HG03280 (cell line): ENCODE measurements at regions not wholly inside any gene's neighbourhood (a gene's known extent, or its start where the extent isn't known, plus 50 kb on each side); places are given as distances from the start of the nearest gene placed in this dataset.

Source experiments
- ATAC-seq: cut with Tn5 transposase; IDR thresholded peaks from one replicate; pipeline ENCODE4 v1.9.1; 2021; ENCODE audit warnings: mild to moderate bottlenecking, moderate library complexity; ENCODE audit not compliant: unreplicated experiment

DNA sequence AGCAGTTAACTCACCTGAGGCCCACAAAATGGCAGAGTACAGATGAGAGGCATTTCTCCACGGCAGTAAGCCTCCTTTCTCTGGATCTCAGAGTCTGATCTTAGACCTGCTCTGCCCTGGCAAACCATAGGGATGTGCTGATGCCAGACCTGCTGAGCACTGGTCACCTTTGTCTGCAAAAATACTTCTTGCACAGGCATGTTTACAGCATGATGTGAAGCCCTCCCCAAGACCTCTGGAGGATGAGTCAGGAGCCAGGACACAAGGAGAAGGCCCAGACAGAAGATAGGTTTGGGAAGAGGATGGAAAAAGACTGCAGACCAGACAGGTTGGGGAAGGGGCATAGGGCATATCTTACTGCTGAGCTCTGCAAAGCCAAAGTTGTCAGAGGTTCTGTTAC is 426.6 kb downstream of the PMP22 start:
- no peak for ATAC-seq

DNA sequence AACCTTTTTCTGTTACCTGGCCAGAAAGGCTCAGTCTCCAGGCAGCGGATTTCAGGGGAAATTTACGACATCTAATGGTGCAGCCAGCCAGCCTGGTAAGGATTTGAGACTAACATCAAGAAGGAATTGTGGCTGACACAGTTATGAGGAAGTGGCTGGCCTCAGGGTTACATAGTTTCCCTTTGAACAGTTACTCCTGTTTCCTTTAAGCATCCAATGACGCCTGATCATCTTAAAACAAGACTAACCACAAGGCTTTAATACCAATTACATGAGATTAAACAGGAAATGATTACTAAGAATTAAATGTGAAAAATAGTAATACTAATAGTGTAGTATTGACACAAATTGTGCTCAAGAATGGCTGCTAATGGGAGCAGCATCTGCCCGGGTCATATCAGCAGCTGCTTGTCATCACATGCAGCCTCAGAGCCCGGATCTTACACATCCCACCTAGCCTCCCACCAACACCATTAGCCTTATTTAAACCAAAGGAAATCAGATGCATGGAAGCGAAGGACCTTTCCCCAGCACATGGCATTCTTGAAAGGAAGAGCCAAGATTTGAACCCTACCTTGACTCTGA is 431.8 kb downstream of the PMP22 start:
- no peak for ATAC-seq

DNA sequence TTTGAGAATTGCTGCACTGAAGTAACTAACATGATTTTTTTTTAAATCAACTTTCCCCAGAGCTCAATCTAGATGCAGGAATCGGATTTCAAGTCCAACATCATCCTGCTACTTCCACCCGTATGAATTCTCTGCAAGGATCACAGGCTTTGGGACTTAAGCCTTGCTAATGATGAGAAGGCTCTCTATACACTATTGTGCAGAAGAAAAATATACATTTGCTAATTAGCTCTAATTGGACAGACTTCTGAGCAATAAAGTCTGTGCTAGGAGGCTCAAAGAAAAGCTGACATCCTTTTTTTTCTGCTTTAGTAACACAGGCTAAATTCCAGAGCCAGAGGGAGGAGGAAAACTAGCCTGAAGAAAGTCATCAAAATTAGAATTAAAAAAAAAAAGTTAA is 433.6 kb downstream of the PMP22 start:
- ATAC-seq: no peak

DNA sequence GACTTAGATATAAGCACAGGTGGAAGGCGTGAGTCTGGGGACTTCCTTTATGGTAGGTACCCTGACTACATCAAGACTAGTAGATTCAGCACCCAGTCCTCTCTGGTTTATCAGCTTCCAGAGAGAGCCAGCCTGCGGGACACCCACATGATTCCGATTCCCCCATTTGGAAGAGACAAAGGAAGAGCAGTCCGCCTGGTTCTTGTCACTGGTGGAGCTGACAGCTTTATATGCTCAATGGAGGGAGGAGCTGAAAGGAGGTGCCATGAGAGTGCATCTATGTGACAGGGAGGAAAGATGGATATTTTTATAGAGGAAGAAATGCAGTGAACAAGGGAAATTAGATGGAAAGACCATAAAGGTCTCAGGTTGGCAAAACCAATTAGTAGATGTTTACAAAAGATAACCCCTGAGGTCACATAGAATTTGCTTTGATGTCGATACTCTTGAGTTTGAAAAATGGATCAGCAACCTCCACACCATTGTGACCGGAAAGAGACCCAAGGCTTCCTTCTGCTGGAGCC is 437.7 kb downstream of the PMP22 start:
- ATAC-seq: no peak

DNA sequence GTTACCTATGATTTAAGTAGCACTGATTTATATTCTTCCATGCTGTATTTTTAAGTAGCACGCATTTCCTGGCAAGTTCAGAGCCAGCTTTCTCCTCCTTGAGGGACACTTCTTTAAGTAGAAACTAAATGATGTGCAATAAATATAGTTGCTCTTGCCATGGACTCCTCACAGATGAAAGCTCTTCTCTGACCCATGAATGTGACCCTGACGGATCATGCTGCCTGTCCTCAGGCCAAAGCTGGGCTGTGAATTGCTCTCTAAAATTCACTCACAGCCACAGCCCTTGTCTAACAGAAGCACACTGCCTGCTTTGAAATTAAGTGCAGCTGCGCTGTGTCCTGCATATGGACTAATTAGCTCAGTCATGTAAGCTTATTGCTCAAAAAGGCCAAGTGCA is 438.8 kb downstream of the PMP22 start:
- ATAC-seq: no peak

DNA sequence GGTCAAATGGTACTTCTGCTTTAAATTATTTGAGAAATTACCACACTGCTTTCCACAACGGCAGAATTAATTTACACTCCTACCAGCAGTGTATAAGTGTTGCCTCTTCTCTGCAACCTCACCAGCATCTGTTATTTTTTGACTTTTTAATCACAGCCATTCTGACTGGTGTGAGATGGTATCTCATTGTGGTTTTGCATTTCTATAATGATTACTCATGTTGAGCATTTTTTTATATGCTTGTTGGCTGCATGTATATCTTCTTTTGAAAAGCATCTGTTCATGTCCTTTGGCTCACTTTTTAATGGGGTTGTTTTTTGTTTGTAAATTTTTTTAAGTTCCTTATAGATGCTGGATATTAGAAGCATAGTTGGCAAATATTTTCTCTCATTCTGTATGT is 446.7 kb downstream of the PMP22 start:
- no peak for ATAC-seq

DNA sequence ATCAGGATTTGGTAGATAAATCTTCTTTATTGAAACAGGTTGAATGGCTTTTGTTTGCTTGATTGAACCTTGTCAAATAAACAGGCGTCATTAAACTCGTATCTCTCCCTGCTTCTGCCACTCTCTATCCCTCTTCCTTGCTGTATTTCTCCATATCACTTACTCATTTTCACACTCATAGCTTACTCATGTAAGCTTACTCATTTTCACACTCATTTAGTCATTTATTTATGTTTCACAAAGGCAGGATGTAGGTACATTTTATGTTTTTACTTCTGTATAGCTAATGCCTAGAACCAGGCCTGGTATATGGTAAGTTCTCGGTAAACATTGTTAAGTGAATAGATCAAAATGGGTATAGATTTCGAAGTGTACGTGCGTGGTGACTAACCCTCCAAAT is 450.0 kb downstream of the PMP22 start:
- ATAC-seq: no peak

DNA sequence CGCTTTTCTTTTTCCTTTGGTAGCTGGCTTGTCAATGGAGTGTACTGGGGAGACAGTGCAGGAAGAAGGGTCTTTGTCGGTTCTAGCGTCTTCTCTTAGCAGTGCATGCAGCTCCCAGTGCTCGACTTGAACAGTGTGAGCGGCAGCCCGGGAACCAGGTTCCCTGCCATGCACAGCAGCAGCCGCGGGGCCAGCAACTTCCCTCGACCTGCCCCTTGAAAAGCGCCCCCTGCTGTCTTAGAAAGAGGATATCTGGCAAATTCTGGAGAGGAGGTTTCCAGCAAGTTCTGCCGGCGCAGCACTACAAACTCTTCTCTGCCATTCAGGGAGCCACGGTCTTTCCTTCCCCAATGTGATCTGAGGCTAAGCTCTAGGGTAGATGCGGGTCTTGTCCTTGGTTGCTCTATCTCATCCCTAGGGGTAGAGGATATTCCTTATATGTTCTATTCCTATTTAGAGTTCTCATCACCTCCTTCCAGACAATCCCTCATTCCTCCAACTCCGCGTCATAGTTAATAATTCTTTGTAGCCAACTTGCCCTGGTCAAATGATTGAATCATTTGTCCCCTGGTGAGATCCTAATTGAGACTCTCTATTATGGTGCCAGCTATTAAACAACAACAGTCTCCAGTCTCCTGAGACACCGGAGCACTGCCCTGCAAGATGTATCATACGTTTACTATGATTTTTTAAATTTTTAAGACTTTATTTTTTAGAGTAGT is 451.3 kb downstream of the PMP22 start:
- ATAC-seq: no peak

DNA sequence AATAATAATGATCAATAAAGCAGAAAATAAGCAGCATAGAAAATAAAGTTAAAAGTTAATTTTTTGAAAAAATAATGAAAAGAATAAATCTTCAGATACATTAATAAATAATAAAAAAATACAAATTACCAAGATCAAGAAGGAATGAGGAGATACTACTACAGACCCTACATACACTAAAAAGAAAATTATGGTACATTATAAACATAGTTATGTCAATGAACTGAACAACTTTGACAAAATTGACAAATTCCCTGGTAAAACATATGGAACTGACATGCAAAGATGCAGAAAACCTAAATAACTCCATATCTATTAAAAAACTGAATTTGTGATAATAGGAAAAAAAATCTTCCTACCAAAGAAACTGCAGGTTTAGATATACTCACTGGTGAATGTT is 456.7 kb downstream of the PMP22 start:
- no peak for ATAC-seq

DNA sequence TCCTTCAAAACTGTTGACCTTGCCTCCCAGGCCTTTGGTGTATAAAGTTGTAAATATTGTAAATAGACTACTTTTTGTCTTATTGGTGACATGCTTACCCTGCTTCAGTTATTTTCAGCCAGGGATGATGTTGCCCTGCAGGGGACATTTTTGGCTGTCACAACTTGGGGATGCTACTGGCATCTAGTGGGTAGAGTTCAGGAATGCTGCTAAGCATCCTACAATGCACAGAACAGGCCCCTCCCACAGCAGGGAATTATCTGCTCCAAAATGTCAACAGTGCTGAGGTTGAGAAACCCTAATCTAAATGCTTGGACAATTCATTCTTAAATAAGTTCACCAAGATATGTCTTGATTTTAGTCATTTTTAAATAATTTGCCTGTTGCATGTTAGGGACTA is 459.8 kb downstream of the PMP22 start:
- ATAC-seq: no peak

DNA sequence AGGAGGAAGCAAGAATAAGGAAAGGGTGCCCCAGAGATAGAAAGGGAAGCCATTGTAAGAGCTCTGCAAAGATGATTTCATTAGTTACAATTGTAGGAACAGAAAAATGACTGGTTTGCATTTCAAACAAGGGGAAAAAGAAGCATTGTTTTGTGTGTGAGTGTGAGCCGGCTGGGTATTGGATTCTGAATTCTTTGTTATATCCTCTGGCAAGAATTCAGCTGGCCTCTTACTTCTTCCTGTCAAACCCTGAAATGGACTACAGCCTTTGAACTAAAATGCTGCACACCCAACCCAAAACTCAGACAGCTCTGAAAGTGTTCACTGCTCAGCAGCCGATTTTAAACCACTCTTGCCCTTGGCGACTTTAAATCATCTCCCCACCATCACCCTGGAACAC is 461.3 kb downstream of the PMP22 start:
- ATAC-seq: no peak

DNA sequence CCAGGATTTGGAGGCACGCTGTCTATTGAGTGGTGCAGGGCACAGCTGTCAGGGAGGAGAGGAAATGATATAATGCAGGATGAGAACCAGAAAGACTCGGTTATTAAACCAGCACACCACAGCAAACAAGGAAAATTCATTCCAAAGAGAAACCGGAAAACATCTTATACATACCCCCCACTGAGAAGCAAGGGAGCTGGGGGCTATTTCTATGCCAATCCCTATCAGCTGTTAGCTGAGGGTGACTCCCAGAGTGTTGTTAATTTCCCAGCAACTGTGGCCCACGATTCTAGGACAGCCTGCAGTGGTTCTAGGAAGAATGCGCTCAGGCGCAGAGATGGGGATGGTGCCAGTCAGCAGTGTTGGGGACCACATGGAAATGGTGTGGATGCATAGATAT is 467.3 kb downstream of the PMP22 start:
- ATAC-seq: no peak

DNA sequence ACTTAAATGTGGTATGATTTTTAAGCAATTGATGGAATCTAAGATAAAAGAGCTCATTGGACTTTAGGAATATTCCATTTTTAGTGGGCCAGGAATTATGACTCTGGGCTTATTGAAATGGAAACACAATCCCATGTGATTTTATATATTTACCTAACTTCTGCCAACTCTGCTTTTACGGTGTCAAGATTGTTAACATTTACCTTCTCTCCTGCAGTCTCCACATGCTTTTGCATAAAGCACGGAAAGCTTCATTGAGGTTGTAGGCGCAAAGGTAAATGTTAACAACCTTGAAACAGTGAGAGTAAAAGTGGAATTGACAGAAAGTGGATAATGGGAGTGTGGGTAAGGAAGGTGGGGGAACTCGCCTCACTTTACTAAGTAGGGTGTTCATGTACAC is 468.1 kb downstream of the PMP22 start:
- ATAC-seq: no peak

DNA sequence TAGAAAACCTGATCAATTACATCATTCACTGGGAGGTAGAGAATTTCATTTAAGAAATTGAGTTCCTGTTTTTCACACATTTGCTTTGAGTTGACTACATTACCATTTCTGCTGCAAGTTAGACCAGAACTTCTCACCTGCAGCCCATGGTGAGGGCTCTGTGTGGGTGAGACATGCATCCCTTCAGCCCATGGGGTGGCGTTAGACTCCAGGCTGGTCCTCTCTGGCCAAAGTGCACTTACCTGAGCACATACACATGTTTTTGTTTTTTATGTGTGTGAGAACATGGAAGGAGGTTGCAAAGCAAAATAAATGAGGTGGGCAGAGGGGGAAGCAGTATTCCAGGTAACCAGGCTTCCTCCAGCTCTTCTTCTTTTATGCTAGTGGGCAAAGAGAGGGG is 470.2 kb downstream of the PMP22 start:
- ATAC-seq: no peak

DNA sequence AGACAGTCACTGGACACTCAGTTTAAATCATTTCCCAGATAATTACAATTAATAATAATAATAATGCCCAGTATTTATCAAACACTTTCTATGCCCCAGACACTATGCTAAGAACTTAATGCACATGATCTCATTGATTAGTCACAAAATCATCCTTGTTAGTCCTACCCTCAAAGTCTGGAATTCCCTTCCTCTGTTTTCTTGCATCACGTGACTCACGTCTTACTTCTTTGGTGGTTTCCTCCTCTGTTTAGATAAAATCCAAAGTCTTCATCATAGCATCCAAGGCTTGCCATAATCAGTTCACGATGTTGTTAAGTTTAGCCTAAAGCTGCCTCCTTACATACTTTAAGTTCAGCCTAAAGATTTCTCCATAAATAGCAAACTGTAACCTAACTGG is 471.9 kb downstream of the PMP22 start:
- no peak for ATAC-seq

DNA sequence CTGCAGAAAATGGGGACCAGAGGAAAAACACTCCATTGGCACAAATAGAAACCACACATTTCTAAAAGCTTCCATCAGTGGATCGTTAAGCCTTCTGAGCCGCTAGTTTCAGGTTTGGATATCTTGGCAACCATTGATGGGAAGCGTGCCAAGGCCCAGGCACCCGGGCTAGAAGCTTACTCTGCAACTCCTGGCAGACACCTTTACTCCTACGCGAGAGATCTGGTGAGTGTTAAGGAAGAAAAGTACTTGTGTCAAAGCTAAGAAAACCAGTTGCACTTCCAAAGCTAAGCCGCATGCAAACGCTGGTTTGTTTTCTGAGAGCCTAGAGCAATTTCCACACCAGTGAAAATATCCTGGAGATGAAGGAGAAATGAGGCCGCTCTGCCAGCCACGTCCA is 472.4 kb downstream of the PMP22 start:
- no peak for ATAC-seq

DNA sequence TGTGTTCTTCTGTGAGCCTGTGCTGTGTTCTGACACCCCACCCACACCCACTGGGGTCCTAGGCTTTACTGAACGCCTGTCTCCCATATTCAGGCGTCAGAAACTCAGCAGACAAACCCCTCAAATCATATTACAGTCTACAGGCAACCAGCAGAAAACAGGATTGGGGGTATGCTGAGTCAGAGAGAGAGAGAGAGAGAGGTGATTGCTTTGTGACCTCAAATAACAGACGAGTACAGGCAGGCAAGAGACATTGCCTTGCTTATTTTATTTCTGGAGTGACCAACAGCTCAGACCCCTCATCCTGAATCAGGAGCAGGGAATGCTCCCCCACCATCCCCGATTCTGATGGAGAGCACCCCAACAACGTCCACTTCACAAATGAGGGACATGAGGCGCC is 473.9 kb downstream of the PMP22 start:
- no peak for ATAC-seq

DNA sequence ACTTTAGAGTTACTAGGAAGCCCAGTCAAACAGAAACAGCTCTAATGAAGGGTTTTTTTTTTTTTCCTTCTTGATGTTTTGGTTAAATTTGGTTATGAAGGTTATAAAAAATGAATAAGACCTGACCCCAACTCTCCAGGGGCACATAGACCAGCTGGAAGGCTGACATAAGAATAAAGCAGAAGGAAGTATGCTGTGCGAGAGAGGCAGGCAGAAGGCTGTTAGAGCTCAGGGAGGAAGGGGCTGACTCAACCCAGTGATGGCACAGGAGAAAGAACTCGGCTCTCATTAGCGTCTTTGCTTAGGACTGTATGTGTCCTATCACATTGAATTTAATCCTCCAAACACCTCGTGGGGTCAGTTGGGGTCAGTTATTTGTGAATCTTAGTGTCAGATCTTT is 474.6 kb downstream of the PMP22 start:
- ATAC-seq: no peak

DNA sequence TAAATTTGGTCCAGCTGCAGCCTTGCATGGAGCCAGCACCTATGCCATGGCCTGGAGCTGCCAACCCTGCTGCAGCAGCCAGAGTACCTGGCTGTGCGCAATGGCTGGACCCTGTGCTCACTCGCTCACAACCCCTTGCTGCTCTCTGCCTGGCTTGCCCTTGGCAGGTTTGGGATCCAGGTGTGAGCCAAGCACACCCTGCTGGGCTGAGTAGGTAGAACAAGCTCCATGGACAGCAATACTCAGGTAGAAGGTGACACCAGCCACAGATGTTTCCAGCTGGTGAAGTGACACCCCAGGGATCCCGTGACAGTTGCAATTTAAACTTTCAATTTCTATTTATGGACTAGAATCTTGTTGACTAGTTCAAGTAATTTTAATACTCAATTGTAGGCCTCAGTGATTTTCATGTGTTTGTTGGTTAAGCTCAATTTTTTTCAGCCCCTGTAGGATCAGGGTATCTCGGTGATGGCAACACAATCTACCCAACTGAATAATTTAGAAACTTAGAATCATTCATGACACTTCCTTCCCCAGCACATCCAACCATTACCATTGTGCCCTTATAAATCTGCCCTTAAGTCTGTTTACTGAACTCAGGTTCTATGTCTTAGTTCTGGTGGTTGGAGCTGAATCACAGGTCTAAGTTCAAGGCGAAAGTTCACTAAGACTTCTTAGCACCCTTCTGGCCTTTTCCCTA is 480.0 kb downstream of the PMP22 start:
- peak; percentile 48 for ATAC-seq

DNA sequence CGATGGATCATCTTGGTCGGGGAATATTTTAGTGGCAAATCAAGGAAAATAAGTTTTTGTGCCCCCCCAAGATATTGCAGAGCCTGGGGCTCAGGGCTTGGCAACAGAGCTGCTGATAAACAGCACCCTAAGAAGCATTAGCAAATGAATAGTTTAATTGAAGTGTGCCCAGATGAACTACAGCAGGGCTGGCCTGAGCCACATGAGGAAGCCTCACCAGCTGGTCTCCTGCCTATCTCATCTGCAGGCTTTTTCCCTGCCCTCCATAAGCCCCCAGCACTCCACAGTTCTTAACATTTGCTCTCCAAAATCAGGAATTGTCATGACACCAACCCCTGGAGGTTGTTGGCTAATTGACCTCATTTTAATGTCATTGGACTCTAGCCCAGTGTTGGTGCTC is 480.2 kb downstream of the HS3ST3B1 start:
- ATAC-seq: no peak

DNA sequence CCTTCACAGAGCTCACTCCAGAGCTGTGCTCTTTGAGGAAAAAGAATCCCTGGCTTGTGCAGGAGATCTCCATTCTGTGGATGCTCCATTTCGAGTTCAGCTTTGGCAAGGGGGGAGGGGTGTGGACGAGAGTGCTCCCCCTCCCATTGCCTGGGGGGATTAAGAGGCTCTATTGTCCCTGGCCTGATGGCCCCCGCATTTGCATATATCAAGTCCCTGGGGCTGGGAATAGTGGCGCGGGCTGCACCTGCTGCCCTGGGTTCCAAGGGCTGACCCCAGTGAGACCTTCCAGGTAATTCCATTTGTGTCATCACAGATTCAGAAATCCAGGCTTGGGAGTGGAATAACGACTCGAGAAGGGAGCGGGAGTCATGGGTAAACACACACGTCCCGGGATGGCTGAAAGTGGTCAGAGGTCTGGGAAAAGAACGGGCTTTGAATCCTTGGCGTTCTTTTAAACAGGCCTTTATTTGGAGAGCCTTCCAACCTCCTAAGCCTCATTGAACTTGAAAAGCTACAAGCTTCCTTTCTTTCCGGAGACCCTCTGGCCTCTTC is 479.3 kb downstream of the HS3ST3B1 start:
- no peak for ATAC-seq

DNA sequence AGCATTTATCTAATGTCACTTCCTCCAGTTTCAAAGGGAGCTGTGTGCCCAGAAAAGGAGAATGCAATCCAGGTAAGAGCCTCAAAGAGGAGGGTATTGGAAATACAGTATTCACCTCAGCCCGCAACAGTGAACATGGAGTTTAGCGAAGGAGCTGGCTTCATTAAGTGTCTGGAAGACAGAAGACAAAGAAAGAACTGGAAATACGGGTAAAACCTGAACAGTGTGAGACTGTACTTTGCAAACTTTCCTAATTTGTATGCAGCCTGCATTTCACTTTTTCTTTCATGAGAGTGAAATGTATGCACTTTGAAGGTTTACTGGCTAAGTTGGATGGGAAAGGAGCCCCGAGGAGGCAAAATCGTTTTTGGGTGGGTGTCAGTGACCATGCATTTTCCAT is 478.4 kb downstream of the HS3ST3B1 start:
- no peak for ATAC-seq
